ENCODE measurements at regions not wholly inside any gene's neighbourhood (a gene's known extent, or its start where the extent isn't known, plus 50 kb on each side); places are given as distances from the start of the nearest gene placed in this dataset.

DNA sequence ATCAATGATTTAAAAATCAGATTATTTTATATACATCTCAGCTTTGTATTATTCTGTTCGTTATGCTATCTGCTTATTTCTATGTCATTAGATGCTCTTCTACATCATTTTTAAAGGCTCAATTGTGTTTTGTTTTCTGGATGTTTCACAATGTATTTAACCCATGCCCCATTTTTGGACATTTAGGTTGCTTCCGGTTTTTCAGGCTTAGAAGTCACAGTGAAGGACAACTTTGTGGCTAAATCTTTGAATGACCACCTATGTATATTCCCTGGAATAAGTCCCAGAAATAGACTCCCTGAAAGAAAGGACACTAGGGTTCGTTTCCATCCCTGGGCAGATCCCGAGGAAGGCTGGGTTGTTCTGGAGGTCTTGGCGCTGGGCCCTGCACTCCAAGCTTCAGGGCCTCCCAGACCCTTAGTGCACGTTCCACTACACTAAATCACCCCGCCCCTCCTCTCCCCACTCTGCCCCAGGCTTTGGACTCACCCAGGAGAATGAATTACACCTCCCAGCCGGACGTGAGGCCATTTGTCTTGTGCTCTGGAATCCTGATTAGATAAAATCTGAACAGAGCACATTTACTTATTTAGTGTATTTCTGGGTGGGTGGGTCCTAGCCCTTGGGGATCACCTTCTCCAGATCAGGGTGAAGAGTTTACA lies 188.2 kb downstream of the ZFP36L2 start:
- Histone ChIP-seq H4K20me1 (ENCODE audit: insufficient read depth, poor library complexity, severe bottlenecking) (no peaks in the 10 kb centered on the region), H3K9me3 (ENCODE audit: low read depth) (no peaks in the 10 kb centered on the region), H3K27ac (peak overlapping the region; percentile 97), H3K4me2 (peak overlapping the region; percentile 7), H3K36me3 (replicated peaks; ENCODE audit: insufficient read depth, low read depth) (no peaks in the 10 kb centered on the region), H3K9me2 (replicated peaks; ENCODE audit: insufficient read depth) (no peaks in the 10 kb centered on the region), H3K79me2 (no peaks in the 10 kb centered on the region), H2AFZ (no peak overlapping the region), H3K4me3 (no peak overlapping the region), H3K27me3 (no peaks in the 10 kb centered on the region), H3K4me1 (ENCODE audit: insufficient read depth) (peaks cover 54% of the 10 kb centered on the region)
- TF ChIP-seq EZH2phosphoT487 (IDR thresholded peaks at IDR 0.05; ENCODE audit: low read depth, severe bottlenecking, unreplicated experiment) = no peak
- WGBS (ENCODE audit: low lambda C conversion rate, missing lambda C conversion rate) = 33% methylated on average over 9 of the region's 9 CpGs
- DNase-seq (ENCODE audit: low spot score) = peak; percentile 68

DNA sequence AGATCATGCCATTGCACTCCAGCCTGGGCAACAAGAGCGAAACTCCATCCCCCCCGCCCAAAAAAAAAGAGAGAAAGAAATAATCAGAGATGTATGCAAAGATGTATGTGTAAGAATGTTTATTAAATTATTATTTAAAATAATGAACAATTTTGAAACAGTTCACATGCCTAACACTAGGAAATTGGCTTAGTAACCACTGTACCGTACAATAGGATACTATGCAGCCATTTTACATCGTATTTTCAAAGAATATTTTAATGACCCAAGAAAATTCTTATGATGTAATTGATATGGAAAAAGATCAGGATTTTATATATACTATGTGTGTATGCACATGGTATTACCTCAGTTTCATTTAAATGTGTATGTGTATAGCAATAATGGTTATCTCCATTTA lies 190.5 kb downstream of the ZFP36L2 start:
- Histone ChIP-seq H3K27ac (no peak overlapping the region), H3K9me2 (replicated peaks; ENCODE audit: insufficient read depth) (no peaks in the 10 kb centered on the region), H3K79me2 (no peaks in the 10 kb centered on the region), H3K36me3 (replicated peaks; ENCODE audit: insufficient read depth, low read depth) (no peaks in the 10 kb centered on the region), H3K9me3 (ENCODE audit: low read depth) (no peaks in the 10 kb centered on the region), H3K27me3 (no peaks in the 10 kb centered on the region), H4K20me1 (ENCODE audit: insufficient read depth, poor library complexity, severe bottlenecking) (no peaks in the 10 kb centered on the region), H3K4me3 (no peak overlapping the region), H3K4me1 (ENCODE audit: insufficient read depth) (peaks cover 50% of the 10 kb centered on the region), H2AFZ (no peak overlapping the region), H3K4me2 (no peak overlapping the region)
- TF ChIP-seq, protein P1, sequence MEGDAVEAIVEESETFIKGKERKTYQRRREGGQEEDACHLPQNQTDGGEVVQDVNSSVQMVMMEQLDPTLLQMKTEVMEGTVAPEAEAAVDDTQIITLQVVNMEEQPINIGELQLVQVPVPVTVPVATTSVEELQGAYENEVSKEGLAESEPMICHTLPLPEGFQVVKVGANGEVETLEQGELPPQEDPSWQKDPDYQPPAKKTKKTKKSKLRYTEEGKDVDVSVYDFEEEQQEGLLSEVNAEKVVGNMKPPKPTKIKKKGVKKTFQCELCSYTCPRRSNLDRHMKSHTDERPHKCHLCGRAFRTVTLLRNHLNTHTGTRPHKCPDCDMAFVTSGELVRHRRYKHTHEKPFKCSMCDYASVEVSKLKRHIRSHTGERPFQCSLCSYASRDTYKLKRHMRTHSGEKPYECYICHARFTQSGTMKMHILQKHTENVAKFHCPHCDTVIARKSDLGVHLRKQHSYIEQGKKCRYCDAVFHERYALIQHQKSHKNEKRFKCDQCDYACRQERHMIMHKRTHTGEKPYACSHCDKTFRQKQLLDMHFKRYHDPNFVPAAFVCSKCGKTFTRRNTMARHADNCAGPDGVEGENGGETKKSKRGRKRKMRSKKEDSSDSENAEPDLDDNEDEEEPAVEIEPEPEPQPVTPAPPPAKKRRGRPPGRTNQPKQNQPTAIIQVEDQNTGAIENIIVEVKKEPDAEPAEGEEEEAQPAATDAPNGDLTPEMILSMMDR (IDR thresholded peaks at IDR 0.05; ENCODE audit: poor library complexity) = peak; percentile 11
- TF ChIP-seq EZH2 (IDR thresholded peaks at IDR 0.05; ENCODE audit: borderline replicate concordance) (no peak), EZH2phosphoT487 (IDR thresholded peaks at IDR 0.05; ENCODE audit: low read depth, severe bottlenecking, unreplicated experiment) (no peak)
- WGBS (ENCODE audit: low lambda C conversion rate, missing lambda C conversion rate) = 96% methylated on average over 4 of the region's 4 CpGs
- DNase-seq (ENCODE audit: low spot score) = no peak

DNA sequence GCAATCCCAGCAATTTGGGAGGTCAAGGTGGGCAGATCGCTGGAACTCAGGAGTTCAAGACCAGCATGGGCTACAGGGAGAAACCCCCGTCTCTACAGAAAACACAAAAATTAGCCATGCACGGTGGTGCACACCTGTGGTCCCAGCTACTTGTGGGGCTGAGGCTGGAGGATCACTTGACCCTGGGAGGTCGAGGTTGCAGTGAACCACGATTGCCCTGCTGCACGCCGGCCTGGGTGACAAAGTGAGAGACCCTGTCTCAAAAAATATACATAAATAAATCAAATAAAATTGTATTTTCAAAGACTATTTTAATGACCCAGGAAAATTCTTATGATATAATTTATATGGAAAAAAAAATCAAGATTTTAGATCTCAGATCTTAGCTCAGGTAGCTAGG lies 191.5 kb downstream of the ZFP36L2 start:
- over 99% methylated on average over 7 of the region's 7 CpGs for WGBS (ENCODE audit: low lambda C conversion rate, missing lambda C conversion rate)
- DNase-seq (ENCODE audit: low spot score) = no peak

DNA sequence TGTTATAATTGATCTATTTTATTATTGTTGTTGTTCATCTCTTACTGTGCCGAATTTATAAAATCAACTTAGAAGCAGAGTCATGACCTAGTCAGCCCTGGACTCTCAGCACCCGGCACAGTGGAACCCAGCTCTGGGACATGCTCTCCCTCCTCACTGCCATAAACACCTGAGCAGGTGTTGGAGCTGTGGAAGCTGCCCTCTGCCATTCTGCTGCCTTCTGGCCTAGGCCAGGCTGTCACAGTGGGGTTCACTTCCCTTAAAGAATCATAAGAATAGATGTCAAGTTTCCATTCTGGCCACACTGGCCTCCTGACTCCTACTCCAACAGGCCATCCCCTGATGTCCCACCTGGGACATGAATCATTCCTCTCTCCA lies 192.2 kb downstream of the ZFP36L2 start:
- Histone ChIP-seq H3K27me3 (no peaks in the 10 kb centered on the region), H3K4me2 (no peak overlapping the region), H3K36me3 (replicated peaks; ENCODE audit: insufficient read depth, low read depth) (no peaks in the 10 kb centered on the region), H3K27ac (peak overlapping the region; percentile 89), H3K9me3 (ENCODE audit: low read depth) (no peaks in the 10 kb centered on the region), H3K4me1 (ENCODE audit: insufficient read depth) (peaks cover 34% of the 10 kb centered on the region), H3K4me3 (no peak overlapping the region), H3K9me2 (replicated peaks; ENCODE audit: insufficient read depth) (no peaks in the 10 kb centered on the region), H3K79me2 (no peaks in the 10 kb centered on the region), H4K20me1 (ENCODE audit: insufficient read depth, poor library complexity, severe bottlenecking) (no peaks in the 10 kb centered on the region), H2AFZ (no peak overlapping the region)
- 95% methylated on average over 2 of the region's 2 CpGs for WGBS (ENCODE audit: low lambda C conversion rate, missing lambda C conversion rate)
- TF ChIP-seq, protein P1 (IDR thresholded peaks at IDR 0.05; ENCODE audit: poor library complexity) = no peak
- TF ChIP-seq EZH2 (IDR thresholded peaks at IDR 0.05; ENCODE audit: borderline replicate concordance) (no peak), EZH2phosphoT487 (IDR thresholded peaks at IDR 0.05; ENCODE audit: low read depth, severe bottlenecking, unreplicated experiment) (no peak)
- no peak for DNase-seq (ENCODE audit: low spot score)

More for the DNA sequence above, 191.5 kb downstream of the ZFP36L2 start:
- no peak overlapping the region for H3K4me3 ChIP-seq
- H3K4me1 ChIP-seq (ENCODE audit: insufficient read depth) = peaks cover 41% of the 10 kb centered on the region
- H3K27me3 ChIP-seq = no peaks in the 10 kb centered on the region
- no peaks in the 10 kb centered on the region for H3K9me3 ChIP-seq (ENCODE audit: low read depth)
- no peaks in the 10 kb centered on the region for H3K79me2 ChIP-seq
- no peaks in the 10 kb centered on the region for H4K20me1 ChIP-seq (ENCODE audit: insufficient read depth, poor library complexity, severe bottlenecking)
- H3K27ac ChIP-seq = no peak overlapping the region
- no peak for TF ChIP-seq EZH2 (IDR thresholded peaks at IDR 0.05; ENCODE audit: borderline replicate concordance)
- TF ChIP-seq, protein P1 (IDR thresholded peaks at IDR 0.05; ENCODE audit: poor library complexity) = no peak
- TF ChIP-seq EZH2phosphoT487 (IDR thresholded peaks at IDR 0.05; ENCODE audit: low read depth, severe bottlenecking, unreplicated experiment) = no peak
- H3K36me3 ChIP-seq (replicated peaks; ENCODE audit: insufficient read depth, low read depth) = no peaks in the 10 kb centered on the region
- no peaks in the 10 kb centered on the region for H3K9me2 ChIP-seq (replicated peaks; ENCODE audit: insufficient read depth)
- H2AFZ ChIP-seq = no peak overlapping the region
- no peak overlapping the region for H3K4me2 ChIP-seq
